Lung (tissue), 11 donors: ENCODE measurements at regions not wholly inside any gene's neighbourhood (a gene's known extent, or its start where the extent isn't known, plus 50 kb on each side); places are given as distances from the start of the nearest gene placed in this dataset.

Experiments used
- ATAC-seq: fragments of 200-7000 bp; cut with Tn5 transposase; one replicate; pipeline ENCODE4 v1.9.1; 2020; ENCODE audit warnings: moderate number of reproducible peaks; ENCODE audit not compliant: insufficient read depth, low FRiP score
- DNase-seq, 3 donors: peaks; one replicate each; pipeline ENCODE4 v3.0.0-alpha.2; 2013 to 2017
- H3K27ac ChIP-seq, 2 donors: one replicate each; pipeline ENCODE4 v1.5.1; 2013; ENCODE audit warnings: mild to moderate bottlenecking in 2 of 2, moderate library complexity in 2 of 2, control low read depth in 1 of 2, inconsistent platforms in 1 of 2, low read depth in 1 of 2, low read length in 1 of 2
- H3K27me3 ChIP-seq, 3 donors: one replicate each; pipeline ENCODE4 v1.5.1; 2013; ENCODE audit warnings: low read length in 2 of 3; ENCODE audit not compliant: control insufficient read depth in 3 of 3, insufficient read depth in 3 of 3
- H3K36me3 ChIP-seq, 4 donors: one replicate each; pipeline ENCODE4 v1.5.1; 2013; ENCODE audit warnings: low read length in 4 of 4, mild to moderate bottlenecking in 1 of 4, moderate library complexity in 1 of 4; ENCODE audit not compliant: control insufficient read depth in 4 of 4, insufficient read depth in 4 of 4
- H3K4me1 ChIP-seq, 5 donors: one replicate each; pipeline ENCODE4 v1.5.1; 2013; ENCODE audit warnings: low read length in 5 of 5, mild to moderate bottlenecking in 2 of 5, moderate library complexity in 1 of 5; ENCODE audit not compliant: control insufficient read depth in 5 of 5, insufficient read depth in 5 of 5
- H3K4me3 ChIP-seq: one replicate; pipeline ENCODE4 v1.5.1; 2013; ENCODE audit warnings: mild to moderate bottlenecking, control low read depth, moderate library complexity
- H3K9ac ChIP-seq, 2 donors: one replicate each; pipeline ENCODE4 v1.5.1; 2013; ENCODE audit warnings: low read length in 2 of 2, control low read depth in 1 of 2; ENCODE audit not compliant: insufficient read depth in 1 of 2
- H3K9me3 ChIP-seq, 4 donors: one replicate each; pipeline ENCODE4 v1.5.1; 2013; ENCODE audit warnings: low read length in 3 of 4, mild to moderate bottlenecking in 1 of 4, moderate library complexity in 1 of 4; ENCODE audit not compliant: control insufficient read depth in 4 of 4, insufficient read depth in 3 of 4
- WGBS, 2 donors: extraction: QIAGEN DNeasy Blood & Tissue Kit; methylation state at CpG; one replicate each; pipeline ENCODE4 v1.1.7; 2013; 5-methylcytosine and 5-hydroxymethylcytosine counted together
- TF ChIP-seq, protein P1 (sequence below): IDR thresholded peaks from 2 replicates; pipeline ENCODE4 v1.5.1; 2012; ENCODE audit warnings: mild to moderate bottlenecking; ENCODE audit errors: control extremely low read depth, extremely low read depth
- donor health status: control.
- donor health status: control.
- donor health status: Bipolar disorder and iron deficiency.
- donor health status: healthy.
- donor health status: DM: yes; HTN: yes; CAD: no.

- H3K4me1 ChIP-seq, result peaks cover 0 to 17% (median 0%) of the 10 kb centered on the region in 5 donors
- no peaks in the 10 kb centered on the region for H3K9me3 ChIP-seq
- no peak for ATAC-seq
- no peak overlapping the region for H3K27ac ChIP-seq
- H3K27me3 ChIP-seq, result no peaks in the 10 kb centered on the region
- no peak overlapping the region for H3K4me3 ChIP-seq
- WGBS, 2 donors, result 50 to 73% methylated on average over 2 of the region's 2 CpGs
- no peak overlapping the region for H3K9ac ChIP-seq
- TF ChIP-seq, protein P1, sequence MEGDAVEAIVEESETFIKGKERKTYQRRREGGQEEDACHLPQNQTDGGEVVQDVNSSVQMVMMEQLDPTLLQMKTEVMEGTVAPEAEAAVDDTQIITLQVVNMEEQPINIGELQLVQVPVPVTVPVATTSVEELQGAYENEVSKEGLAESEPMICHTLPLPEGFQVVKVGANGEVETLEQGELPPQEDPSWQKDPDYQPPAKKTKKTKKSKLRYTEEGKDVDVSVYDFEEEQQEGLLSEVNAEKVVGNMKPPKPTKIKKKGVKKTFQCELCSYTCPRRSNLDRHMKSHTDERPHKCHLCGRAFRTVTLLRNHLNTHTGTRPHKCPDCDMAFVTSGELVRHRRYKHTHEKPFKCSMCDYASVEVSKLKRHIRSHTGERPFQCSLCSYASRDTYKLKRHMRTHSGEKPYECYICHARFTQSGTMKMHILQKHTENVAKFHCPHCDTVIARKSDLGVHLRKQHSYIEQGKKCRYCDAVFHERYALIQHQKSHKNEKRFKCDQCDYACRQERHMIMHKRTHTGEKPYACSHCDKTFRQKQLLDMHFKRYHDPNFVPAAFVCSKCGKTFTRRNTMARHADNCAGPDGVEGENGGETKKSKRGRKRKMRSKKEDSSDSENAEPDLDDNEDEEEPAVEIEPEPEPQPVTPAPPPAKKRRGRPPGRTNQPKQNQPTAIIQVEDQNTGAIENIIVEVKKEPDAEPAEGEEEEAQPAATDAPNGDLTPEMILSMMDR, result no peak
- no peak for DNase-seq
- no peaks in the 10 kb centered on the region for H3K36me3 ChIP-seq
These were observed 720.3 kb upstream of the ID2 start for GRCh38 chr2:7961550-7961949.

- TF ChIP-seq, protein P1, result no peak
These were observed 719.7 kb upstream of the ID2 start for GRCh38 chr2:7962161-7962560.

GRCh38 chr2:7963787-7964186 is 718.1 kb upstream of the ID2 start:
- DNase-seq (no peak), ATAC-seq (no peak)
- H3K9me3 ChIP-seq, result no peaks in the 10 kb centered on the region
- TF ChIP-seq, protein P1, result no peak
- no peaks in the 10 kb centered on the region for H3K36me3 ChIP-seq
- 97% methylated on average over 4 of the region's 4 CpGs for WGBS, 2 donors
- H3K27me3 ChIP-seq, result no peaks in the 10 kb centered on the region
- no peak overlapping the region for H3K4me3 ChIP-seq
- H3K9ac ChIP-seq, result no peak overlapping the region
- H3K27ac ChIP-seq, result no peak overlapping the region
- H3K4me1 ChIP-seq, result peaks cover 0 to 17% (median 0%) of the 10 kb centered on the region in 5 donors

More at GRCh38 chr2:7962161-7962560, 719.7 kb upstream of the ID2 start:
- no peak overlapping the region for H3K9ac ChIP-seq
- ATAC-seq, result no peak
- no peak overlapping the region for H3K27ac ChIP-seq
- no peaks in the 10 kb centered on the region for H3K27me3 ChIP-seq
- H3K36me3 ChIP-seq, result no peaks in the 10 kb centered on the region
- no peak overlapping the region for H3K4me3 ChIP-seq
- no peak for DNase-seq
- 84 to 87% methylated on average over 3 of the region's 3 CpGs for WGBS, 2 donors
- H3K4me1 ChIP-seq, result peaks cover 0 to 17% (median 0%) of the 10 kb centered on the region in 5 donors
- H3K9me3 ChIP-seq, result no peaks in the 10 kb centered on the region

DNA sequence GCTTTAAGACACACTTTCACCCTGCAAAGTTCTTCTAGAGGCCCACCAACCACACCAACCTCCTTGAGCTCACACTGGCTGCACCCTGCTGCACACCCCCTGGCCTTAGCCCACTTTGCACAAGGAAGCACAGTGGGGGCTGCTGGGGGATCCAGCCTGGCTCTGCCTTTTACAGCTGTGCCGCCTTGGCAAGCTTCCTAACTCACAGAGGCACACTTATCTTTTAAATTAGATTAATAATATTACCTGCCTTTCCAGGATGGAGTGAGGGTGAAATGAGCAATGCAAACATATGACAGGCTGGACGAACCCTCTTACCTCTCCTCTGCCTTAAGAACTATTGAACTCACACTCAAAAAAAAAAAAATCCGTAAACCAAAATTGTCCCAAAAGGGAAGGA is 715.8 kb upstream of the ID2 start:
- TF ChIP-seq, protein P1, result no peak

More for the DNA sequence above, 715.8 kb upstream of the ID2 start:
- Histone ChIP-seq H3K36me3 (no peaks in the 10 kb centered on the region), H3K27me3 (no peaks in the 10 kb centered on the region), H3K4me3 (no peak overlapping the region), H3K4me1 (peaks cover 0 to 26% (median 1%) of the 10 kb centered on the region in 5 donors), H3K9me3 (no peaks in the 10 kb centered on the region), H3K9ac (no peak overlapping the region), H3K27ac (no peak overlapping the region)
- ATAC-seq (no peak), DNase-seq (no peak)
- WGBS, 2 donors, result 67 to 76% methylated on average over 3 of the region's 3 CpGs
